ENCODE measurements at regions not wholly inside any gene's neighbourhood (a gene's known extent, or its start where the extent isn't known, plus 50 kb on each side); places are given as distances from the start of the nearest gene placed in this dataset.
"Not testable (repeated sequence)": the region's sequence is repeated elsewhere in the genome, so short reads cannot be mapped to it uniquely, and the experiment has no call there.

DNA sequence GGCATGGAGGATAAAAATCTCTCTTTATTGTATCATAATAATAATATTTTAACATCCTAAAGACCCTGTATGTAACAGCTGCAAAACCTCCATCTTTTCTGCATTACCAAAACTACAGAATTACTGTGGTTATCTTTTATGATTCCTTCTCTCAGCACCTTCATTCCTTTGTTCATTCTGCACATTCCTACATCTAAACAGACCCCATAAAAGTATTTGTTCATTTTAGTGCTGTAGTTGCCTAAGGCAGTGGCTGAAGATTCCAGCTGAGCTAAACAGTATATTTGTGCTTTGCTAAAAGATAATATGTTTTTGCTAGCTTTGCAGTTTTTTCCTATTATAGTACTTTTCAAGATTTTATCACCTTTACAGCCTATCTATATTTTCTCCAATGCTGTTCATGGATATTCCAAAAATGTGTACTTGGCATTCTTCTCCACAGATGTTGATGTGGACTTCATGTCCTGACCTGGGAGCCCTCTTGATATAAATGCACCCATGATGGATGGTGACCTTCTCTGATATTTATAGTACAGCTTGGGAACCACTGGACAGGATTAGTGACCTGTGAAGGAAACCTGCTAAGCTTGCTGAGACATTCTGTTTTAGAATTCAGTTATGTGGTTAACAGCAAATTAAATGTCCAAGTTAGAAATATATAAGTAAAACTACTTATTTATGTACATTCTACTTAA lies 2832.9 kb upstream of the PCDH20 start:
- no peak for DNase-seq

DNA sequence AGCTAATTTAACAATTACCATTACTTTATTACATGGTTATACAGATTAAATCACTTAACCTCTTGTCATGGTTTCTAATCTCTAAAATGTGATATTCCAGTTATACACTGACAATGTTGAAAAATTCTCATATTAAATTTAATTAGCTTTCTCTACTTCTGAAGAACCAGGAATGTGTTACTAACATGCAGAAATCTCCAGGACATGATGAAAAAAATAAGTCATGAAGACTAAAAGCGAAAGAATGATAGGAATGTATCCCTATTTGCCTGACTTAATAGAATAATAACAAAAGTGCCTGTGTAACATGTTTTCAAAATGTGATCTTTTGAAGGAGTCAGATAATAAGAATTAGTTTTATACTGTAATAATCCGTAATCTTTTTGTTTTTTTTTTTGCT lies 2823.7 kb upstream of the PCDH20 start:
- no peak for DNase-seq

DNA sequence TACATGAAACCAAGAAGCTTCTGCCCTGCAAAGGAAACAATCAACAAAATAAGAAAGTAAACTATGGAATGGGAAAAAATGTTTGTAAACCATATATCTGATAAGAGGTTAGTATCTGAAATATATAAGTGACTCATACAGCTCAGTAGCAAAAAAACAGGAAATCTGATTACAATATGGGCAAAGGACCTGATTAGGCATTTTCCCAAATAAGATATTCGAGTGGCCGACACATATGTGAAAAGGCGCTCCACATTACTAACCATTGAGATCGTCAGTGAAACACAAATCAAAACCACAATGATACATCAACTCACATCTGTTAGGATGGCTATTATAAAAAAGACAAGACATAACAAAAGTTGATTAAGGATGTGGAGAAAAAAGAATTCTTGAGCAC lies 2818.6 kb upstream of the PCDH20 start:
- no peak for DNase-seq

DNA sequence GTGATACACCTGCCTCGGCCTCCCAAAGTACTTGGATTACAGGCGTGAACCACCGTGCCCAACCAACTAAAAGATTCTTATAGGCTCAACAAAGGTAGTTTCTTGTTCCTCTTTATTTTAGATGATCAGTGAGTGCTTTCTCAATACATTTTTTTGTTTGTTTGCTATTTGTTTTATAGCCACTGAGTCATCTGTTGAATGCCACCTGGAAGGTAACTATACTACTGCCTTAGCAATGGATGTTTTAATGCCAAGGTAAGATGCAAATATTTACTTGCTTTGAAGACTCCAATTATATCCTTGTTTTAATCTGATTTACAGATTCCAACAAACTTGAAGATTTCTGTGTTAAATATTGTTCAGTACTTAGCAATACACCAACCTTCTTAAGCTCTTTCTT lies 2807.4 kb upstream of the PCDH20 start:
- no peak for DNase-seq

DNA sequence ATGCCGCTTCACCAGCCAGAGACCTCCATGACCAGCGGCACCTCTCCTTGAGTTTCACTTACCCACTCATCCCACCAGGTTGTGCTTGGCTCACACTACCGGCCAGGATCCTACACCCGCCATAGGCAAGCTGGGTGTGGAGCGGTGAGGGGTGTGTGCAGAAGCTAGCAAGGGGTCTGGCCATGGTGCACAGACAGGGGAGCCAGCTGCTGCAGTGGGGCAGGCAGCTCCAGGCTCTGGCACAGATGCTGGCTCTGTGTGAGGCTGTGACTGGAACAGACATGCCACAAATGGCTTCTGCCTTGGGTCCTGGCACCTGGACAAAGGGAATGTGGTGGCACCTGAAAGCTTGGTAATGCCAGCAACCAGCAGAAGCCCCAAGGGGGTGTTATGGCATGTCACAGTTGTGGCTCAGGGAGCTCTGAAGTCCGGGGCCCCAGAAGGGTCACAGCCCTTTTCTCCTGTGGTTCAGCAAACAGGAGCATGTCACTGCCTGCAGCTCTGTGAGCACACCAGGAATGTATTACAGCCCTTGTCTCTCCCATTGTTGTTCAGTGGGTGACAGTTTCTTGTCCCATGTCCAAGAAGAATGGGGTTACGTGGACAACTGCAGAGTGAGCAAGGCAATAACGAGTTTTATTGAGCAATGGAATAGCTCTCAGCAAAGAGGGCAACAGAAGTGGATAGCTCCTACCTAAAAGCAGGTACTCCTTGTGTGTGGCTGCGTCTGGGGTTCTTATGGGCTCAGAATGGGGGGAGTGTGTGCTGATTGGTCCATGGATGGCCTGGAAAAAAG lies 2791.0 kb upstream of the PCDH20 start:
- no peak for DNase-seq

DNA sequence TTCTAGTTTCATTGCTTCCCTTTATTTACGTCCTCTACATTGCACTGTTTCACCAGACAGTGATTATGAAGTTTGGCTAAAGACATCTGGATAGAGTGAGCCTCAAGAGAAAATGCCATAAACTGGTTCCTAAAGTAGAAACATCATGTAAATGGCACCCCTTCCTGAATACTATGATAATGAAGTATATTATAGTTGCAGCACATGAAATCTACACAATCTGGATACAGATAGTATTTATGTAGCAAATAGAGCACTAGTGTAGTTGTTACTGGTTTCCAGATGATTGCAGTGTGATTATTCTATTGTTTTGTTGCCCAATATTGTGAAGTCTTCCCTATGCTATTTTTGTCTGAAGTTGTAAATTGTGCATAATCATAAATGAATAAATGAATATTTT lies 2786.9 kb upstream of the PCDH20 start:
- no peak for DNase-seq

DNA sequence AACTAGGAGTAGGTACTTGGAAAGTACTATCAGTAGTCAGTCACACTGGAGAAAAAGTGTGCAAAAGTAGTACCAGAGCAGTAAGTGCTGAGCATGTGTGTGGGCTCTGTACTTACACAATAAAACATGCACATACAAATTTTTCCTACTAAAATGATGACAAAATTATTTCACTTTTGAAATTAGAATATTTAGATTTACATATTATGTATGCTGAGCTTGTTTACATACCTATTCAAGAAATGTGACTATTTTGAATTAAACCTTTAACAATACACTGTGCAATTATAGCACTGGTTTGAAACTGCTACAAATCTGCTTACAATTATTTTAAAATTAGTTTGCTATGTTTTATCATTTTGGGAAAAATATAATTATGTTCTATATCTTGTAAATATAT lies 2781.6 kb upstream of the PCDH20 start:
- DNase-seq: no peak

DNA sequence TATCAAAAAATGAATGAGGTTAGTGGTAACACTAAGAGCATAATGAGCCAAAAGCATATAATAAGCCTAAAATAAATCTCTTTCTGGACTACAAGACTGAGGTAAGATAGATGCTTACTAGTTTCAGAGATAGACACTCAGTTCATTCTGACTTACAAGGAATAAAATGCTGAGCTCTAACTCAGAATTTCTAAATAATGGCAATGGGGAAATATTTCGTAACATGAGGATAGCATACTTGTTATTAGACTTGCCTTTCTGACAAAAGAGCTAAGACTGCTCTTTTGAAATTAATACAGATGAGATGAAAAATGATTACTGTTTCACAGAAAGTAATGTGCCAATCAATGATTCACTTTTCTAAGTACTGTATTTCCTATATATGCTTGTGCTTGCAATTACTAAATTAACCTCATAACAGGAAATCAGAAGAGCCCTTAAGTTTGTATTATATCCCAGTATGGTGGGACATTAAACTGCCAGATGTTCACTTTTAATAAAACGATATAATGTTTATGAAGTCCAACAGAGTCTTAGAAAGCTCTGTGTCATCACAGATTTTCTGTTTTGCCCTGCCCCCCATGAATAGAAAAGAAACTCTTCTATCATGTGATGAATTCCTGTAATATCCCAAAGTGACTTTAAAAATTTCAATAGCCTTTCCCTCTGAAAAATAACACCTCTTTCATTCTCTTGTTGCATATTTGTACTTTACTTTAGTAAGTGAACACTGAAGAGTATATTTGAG lies 2771.0 kb upstream of the PCDH20 start:
- DNase-seq: no peak

DNA sequence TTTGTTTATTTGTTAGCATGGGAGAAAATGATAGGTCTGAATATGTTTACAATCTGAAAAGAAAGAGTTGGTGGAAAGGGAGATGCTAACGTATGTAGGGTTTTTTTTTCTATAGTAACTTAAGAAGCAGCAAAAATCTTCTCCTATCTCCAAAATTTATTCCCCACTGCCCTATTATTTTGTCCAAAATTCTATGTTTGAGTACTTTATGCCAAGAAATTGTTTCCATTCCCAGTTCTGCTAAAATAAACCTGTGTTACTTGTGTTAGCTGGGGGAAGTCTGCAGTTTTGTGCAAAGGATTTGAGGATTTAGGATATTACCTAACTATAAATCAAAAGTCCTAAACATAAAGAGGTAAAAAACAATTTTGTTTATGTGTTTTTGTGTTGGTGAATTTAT lies 2770.4 kb upstream of the PCDH20 start:
- no peak for DNase-seq

DNA sequence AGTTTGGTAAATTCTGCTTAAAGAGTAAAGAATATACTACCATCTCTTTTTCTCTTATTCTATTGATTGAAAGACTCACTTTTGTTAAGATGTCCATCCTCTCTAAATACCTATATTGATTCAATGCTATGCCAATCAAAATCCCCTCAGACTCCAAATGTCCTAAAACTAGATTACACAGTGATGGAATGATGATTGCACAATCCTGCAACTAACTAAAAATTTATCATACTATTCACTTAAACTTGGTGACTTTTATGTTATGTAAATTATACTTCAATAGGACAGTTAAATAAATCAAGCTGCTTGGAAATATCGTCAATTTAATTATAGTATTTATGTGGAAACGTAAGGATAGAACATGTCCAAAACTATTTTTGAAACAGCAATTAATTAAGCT lies 2765.1 kb upstream of the PCDH20 start:
- DNase-seq: no peak

DNA sequence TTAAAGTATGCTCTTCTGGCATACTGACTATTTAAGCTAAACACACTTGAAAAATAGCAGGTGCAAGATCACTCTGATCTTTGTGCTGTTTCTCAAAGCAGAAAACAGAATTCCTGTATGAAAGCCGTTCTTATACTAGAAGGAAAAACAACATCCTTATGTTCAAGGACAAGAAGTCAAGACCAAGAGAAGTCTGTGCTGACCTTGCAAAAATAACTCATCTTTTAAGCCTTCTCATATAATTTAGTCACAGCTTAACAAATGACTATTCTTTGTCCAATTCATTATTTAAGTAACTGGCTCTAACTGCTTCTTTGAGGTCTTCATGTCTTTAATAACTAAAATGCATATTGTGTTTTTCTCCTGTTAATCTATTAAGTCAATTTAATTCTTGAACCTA lies 2750.2 kb upstream of the PCDH20 start:
- DNase-seq: no peak

DNA sequence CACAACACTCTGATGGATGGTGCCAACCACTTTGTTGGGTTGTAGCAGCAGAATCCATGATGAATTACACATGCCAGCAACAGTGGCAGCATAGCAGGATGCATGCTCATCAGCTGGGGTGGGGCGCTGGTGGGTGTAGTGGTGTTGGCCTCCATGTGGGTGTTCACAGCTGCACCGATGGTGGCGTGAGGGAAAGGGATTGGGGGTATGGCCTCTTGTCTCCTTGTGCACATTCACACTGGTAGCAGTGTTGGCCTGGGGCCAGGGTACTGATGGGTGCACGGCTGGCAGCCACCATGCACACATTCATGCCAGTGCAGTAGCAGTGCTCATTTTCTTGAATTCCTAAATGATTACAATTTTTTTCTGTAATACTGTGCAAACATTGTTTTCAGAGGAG lies 2748.8 kb upstream of the PCDH20 start:
- no peak for DNase-seq

DNA sequence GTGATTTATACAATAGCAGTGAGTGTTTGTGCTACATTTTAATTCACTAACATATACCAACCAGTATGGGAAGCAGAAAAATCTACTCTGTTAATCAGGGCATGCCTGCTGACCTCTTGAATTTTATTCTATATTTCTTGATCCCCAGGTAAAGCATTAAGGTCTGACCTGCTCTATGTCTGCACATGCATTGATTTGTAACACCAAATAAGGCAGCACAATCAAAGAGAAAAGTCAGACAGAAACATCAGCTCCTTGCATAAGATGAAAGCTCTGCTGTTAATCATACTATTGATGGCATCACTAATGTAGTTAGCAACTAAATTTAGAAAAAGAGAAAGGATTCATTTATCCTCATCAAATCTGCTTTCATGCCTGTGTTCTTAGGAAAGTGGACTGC lies 2744.8 kb upstream of the PCDH20 start:
- no peak for DNase-seq

DNA sequence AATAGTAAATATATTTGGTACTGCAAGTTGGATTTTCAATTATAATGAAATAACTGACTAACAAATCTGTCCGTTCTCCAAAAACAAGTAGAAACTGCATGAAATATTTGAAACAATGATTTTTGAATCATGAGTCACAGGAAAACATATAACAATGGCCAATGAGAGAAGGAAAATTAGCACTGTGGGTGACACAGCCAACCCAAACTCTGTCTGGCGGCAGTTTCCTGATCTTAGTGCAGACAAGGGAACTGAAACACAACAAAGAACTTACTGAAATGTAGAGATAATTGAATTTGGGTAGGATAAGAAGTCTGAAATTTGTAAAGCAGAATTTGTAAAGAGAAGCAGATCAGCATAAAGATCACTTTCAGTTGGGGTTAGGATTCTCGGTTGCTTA lies 2743.3 kb upstream of the PCDH20 start:
- DNase-seq: no peak

DNA sequence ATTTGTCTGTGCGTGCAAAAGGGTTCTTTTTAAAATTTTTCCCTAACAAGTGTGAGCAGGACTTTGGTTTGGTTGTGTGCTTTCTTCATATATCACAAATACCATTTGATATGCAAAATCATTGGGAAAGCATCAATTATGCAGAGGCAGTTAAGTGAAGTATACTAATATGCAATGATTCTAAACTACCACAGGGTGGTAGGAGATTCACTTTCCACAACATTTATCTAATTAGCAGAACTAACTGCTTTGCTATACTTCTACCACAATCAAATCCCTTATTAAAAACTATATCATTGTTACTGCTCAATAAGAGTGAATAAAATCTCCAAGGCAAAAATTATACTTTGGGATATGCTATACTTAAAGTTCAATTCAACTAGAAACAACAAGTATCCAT lies 2738.9 kb upstream of the PCDH20 start:
- DNase-seq: no peak

DNA sequence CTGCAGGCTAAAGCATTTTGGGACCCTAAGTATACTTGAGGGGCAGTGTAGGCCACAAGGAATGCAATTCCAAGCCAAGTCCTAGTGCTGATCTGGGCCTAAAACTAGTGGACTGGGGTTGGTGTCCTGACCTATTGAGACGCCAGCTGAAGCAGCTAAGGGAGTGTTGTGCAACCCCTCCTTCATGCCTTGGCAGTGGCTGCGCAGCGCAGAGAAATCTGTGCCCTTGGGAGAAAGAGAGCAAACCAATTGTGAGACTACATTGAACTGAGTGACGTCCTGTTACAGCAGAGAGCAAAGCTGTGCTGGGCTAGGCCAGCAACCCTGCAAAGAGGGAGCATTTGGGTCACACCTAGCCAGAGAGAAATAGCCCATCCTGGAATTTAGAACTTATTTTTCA lies 2715.0 kb upstream of the PCDH20 start:
- DNase-seq: no peak

DNA sequence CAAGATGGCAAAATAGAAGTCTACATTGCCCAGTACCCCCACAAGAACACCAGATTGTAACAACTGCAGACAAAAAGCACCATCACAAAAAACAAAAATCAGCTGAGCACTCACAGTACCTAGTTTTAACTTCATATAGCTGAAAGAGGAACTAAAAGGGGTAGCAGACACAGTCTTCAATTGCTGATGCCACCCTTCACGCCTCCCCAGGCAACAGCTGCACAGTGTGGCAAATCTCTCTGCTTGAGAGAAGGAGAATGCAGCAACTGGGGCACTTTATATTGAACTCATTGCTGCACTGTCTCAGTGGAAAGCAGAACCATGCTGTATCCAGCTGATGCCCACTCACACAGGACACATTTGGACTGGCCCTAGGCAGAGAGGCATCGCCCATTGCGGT lies 2714.5 kb upstream of the PCDH20 start:
- DNase-seq: no peak

DNA sequence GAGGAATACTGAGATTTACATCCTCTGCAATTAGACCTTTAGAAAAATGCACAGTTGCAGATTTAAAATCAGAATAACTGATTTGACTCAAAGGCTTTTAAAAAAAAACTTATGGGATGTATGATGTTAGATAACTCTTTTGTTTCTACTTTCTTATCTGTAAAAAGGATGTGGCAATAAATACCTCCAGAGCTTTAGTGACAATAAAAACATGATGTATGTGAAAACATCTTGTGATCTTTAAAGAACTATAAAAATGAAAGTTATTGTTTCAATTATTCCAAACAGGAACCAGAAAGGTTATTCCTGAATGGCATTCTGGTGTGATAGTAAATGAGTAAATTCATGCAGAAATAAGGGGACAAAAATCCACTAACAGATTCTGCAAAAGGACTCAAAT lies 2712.2 kb upstream of the PCDH20 start:
- no peak for DNase-seq

DNA sequence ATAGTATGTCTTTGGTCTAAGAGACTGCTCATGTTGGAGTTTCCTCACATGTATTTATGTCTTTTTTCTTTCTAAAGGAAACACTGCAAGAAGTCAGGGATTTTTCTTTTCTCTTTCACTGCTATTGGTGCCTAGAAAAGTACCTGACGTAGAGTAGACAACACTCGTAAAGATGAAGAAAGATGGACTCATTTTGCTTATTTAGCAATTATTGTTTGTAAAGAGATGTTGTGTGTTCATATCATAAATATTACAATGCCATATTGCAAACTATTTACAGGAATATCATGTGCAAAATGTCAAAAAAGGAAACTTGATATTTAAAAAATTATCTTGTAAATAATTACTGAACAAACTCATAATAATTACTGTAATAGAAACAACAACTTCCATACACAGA lies 2711.5 kb upstream of the PCDH20 start:
- DNase-seq: no peak

DNA sequence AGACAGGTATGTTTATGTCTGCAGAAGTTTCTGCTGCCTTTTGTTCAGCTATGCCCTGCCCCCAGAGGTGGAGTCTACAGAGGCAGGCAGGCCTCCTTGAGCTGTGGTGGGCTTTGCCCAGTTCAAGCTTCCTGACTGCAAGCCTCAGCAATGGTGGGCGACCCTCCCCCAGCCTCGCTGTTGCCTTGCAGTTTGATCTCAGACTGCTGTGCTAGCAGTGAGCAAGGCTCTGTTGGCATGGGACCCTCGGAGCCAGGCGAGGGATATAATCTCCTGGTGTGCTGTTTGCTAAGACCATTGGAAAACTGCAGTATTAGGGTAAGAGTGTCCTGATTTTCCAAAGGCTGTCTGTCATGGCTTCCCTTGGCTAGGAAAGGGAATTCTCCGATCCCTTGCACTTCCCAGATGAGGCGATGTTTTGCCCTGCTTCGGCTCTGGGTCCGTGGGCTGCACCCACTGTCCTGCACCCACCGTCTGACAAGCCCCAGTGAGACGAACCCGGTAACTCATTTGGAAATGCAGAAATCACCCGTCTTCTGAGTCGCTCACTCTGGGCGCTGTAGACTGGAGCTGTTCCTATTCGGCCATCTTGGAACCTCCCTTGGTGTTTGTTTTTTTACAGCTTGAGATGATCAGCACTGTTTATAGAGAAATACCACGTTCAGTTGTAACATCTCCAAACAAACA lies 2705.5 kb upstream of the PCDH20 start:
- DNase-seq: not testable (repeated sequence)

DNA sequence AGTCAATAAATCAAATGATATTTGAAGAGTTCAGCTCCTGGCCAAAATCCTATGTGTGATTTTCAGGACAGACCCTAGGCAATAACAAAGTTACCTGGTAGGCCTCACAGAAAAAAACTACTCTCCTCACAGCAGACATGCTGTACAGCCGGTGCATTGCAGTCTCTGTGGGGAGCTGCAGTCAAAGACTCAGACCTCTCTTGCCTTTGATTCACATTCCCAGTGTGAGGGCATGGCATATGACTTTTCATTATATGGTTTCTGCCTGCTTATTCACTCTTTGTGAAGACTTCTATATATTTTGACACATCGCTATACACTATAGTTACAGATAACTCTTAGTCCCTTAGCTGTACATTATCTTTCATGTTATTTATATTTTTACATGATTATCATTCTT lies 2684.3 kb upstream of the PCDH20 start:
- no peak for DNase-seq

DNA sequence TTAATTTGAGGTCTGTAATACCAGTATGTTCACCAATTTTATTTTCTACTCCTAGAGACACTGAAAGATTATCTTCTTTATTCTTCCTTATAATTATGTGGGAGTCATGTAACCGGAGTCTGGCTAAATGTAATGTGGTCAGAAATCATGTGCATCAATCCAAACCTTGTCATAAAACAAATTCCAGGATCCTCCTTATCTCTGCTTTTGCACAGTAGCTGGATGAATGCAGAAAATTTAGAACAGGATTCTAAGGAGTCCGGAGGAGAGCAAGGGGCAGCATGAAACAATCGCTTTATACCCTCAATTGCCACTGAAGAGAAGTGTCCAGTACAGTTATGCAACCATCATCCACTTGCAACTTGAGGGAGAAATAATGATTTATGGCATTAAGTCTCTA lies 2674.7 kb upstream of the PCDH20 start:
- DNase-seq: no peak

DNA sequence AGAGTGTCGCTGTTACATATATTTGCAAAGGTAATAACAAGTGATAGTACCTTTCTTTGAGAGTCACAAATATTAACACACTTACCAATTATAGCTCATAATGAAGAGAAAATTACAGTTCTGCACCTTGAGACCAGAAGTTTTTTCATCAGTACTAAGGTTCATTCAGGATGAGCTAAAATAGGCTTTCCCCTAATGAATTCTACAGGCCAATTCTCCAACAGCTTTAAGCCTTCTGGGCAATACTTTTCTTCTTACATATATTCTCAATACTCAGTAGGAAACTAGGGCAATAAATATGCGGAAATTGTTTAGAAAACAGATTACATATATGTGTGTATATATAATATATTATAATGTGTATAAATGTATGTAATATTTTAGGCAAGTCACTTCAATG lies 2672.8 kb upstream of the PCDH20 start:
- no peak for DNase-seq

DNA sequence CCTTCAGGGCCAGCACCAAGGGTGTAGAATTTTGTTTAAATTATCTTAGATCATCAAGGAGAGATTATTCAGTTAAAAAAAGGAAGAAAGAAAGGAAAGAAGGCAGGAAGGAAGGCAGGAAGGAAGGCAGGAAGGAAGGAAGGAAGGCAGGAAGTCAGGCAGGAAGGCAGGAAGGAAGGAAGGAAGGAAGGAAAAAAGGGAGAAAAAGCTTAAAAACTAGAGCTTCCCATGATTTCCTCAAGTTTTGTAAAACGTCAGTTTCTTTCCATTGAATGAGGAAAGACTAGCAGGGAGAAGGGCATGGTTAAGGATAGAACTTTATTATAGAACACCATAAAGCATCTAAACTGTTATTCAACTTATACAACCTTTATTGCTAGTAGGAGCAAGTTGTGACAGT lies 2672.0 kb upstream of the PCDH20 start:
- no peak for DNase-seq
